GM06990 (cell line): ENCODE measurements at regions not wholly inside any gene's neighbourhood (a gene's known extent, or its start where the extent isn't known, plus 50 kb on each side); places are given as distances from the start of the nearest gene placed in this dataset.
A peak's percentile ranks its signal among the peaks of the same experiment; 100 is the strongest.

Source experiments
- DNase-seq: peaks from one replicate; pipeline ENCODE4 v3.0.0-alpha.2; 2011; ENCODE audit not compliant: insufficient read length; ENCODE audit errors: extremely low read depth
- H3K27me3 ChIP-seq: replicated peaks from 2 replicates; pipeline ENCODE4 v1.6.0; 2011; ENCODE audit warnings: low read length; ENCODE audit not compliant: control insufficient read depth, insufficient read depth
- H3K36me3 ChIP-seq: 2 replicates; pipeline ENCODE4 v1.5.1; 2011; ENCODE audit warnings: low read length; ENCODE audit not compliant: control insufficient read depth, insufficient read depth
- H3K4me3 ChIP-seq: replicated peaks from 2 replicates; pipeline ENCODE4 v1.5.1; 2011; ENCODE audit warnings: low read depth, mild to moderate bottlenecking, control low read depth, low read length
- TF ChIP-seq, protein P1 (sequence below): IDR thresholded peaks from 2 replicates; pipeline ENCODE4 v1.5.1; 2011; ENCODE audit warnings: low read length, control low read depth, mild to moderate bottlenecking, inconsistent platforms; ENCODE audit not compliant: insufficient read depth, poor library complexity, severe bottlenecking

DNA sequence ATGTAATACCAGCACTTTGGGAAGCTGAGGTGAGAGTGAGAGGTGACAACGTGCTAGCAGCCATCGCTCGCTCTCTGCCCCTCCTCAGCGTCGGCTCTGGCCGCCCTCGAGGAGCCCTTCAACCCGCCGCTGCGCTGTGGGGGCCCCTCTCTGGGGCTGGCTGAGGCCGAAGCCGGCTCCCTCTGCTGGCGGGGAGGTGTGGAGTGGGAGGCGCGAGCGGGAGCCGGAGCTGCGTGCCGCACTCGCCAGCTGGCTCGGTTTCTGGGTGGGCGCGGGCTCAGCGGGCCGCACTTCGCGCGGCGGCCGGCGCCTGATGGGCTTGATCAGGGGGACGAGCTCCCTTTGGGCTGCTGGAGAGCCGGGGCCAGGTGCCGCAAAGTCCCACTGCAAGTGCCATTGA is 98.9 kb upstream of the UBASH3B start:
- Histone ChIP-seq H3K4me3 (no peak overlapping the region), H3K36me3 (no peaks in the 10 kb centered on the region), H3K27me3 (no peaks in the 10 kb centered on the region; the same call in 1 of the 2 replicates)
- DNase-seq = peak; percentile 13
- TF ChIP-seq, protein P1, sequence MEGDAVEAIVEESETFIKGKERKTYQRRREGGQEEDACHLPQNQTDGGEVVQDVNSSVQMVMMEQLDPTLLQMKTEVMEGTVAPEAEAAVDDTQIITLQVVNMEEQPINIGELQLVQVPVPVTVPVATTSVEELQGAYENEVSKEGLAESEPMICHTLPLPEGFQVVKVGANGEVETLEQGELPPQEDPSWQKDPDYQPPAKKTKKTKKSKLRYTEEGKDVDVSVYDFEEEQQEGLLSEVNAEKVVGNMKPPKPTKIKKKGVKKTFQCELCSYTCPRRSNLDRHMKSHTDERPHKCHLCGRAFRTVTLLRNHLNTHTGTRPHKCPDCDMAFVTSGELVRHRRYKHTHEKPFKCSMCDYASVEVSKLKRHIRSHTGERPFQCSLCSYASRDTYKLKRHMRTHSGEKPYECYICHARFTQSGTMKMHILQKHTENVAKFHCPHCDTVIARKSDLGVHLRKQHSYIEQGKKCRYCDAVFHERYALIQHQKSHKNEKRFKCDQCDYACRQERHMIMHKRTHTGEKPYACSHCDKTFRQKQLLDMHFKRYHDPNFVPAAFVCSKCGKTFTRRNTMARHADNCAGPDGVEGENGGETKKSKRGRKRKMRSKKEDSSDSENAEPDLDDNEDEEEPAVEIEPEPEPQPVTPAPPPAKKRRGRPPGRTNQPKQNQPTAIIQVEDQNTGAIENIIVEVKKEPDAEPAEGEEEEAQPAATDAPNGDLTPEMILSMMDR = no peak

DNA sequence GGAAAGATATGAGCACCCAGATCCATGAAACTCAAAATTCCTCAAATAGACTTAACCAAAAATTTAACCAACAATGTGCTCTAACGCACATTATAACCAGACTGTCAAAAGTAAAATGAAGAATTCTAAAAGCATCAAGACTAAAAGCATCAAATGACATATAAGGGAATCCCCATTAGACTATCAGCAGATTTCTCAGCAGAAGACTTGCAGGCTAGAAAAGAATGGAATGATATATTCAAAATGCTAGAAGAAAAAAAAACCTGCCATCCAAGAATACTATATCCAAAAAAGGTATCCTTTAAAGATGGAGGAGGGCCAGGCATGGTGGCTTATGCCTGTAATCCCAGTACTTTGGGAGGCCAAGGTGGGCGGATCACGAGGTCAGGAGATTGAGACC is 117.5 kb upstream of the UBASH3B start:
- H3K36me3 ChIP-seq = no peaks in the 10 kb centered on the region
- TF ChIP-seq, protein P1 = no peak
- no peak overlapping the region for H3K4me3 ChIP-seq
- DNase-seq = no peak
- H3K27me3 ChIP-seq = no peaks in the 10 kb centered on the region

DNA sequence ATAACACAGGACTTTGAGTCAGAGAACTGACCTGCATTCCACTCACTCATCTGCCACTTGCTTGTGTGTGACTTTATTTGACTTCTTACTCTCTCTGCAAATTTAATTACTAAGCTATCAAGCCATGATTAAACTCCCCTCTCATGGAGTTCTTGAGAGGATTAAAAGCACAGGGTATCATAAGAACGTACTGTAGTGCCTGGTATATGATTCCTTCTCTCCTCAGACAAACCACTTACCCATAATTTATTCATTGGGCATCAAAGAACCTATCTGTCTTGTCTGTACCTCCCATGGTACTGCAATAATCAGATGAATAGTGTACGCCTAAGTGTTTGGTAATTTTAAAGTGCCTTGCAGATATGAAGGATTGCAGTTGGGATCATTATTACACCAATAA is 130.6 kb upstream of the UBASH3B start:
- Histone ChIP-seq H3K36me3 (no peaks in the 10 kb centered on the region), H3K4me3 (no peak overlapping the region), H3K27me3 (no peaks in the 10 kb centered on the region; the same call in 1 of the 2 replicates)
- DNase-seq = no peak
- TF ChIP-seq, protein P1 = no peak

DNA sequence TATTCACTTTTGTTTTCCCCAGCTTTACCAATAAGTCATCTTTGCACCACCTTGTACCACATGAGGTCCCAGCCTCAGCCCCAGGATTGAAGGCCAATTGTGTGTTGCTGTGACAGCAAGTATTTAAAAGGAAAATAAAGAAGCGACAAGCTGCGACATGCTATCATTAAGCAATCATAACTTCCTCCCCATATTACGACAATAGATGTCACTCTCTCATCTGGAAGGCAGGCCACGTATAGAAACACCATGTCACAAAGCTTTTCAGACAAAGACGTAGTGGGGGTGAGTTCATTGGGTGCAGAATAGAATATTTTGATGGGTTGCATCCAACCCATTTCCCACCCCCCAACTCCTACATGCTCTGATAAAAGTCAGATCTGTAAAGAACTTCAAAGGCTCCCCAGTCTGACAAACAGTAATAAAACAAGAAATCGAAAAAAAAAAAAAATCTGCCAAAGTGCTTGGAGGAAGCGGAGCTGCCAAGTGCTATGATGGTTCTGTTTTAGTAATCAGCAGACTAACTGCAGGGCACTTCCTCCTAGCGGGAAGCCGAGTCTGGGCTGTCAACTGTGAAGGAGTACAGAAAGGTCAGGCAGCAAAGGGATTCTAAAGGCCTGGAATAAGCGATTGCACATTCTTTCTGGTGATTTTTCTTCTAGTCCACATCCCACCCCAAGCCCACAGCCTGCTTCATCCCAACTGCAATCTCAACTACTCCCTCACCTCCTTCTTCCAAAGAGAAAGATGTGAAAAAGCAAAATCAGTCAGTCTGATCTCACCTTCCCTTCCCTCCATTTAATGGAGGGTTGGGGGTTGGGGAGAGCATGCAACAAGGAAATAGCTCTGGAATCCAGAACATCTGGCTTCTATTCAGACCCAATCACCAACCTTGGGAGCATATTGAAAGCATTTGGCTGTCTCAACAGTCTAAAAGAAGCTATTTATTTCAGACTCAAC is 131.4 kb upstream of the UBASH3B start:
- no peak for DNase-seq
- Histone ChIP-seq H3K36me3 (no peaks in the 10 kb centered on the region), H3K4me3 (no peak overlapping the region), H3K27me3 (no peaks in the 10 kb centered on the region; the same call in 1 of the 2 replicates)
- TF ChIP-seq, protein P1 = no peak

DNA sequence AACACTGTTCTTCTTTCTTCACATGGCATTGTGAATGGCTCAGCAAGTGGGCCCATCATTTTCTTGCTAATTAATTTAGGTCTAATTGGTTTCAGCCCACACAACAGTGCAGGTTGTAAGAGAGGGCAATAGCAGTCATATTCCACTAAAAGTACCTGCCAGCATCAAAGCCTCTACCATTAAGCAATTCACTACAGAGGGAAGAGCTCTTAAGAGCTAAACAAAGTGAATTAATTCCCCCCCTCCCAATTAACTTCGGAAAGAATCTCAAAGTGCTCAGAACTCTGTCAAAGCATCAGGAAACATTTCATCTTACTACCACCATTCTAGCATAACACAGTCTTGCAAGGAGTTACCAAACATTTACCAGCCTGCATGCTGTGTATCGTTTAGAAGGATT is 133.9 kb upstream of the UBASH3B start:
- Histone ChIP-seq H3K36me3 (no peaks in the 10 kb centered on the region), H3K4me3 (no peak overlapping the region), H3K27me3 (no peaks in the 10 kb centered on the region; the same call in 1 of the 2 replicates)
- TF ChIP-seq, protein P1 = no peak
- no peak for DNase-seq
